IPS-20b (cell line): ENCODE measurements at regions not wholly inside any gene's neighbourhood (a gene's known extent, or its start where the extent isn't known, plus 50 kb on each side); places are given as distances from the start of the nearest gene placed in this dataset.

ENCODE experiments used
- H3K27ac ChIP-seq: one replicate; pipeline ENCODE4 v1.5.1; 2013; ENCODE audit warnings: low read length
- H3K27me3 ChIP-seq: 2 replicates; pipeline ENCODE4 v1.6.1; 2013; ENCODE audit warnings: mild to moderate bottlenecking, low read length, inconsistent platforms; ENCODE audit not compliant: insufficient read depth
- H3K36me3 ChIP-seq: 2 replicates; pipeline ENCODE4 v1.6.1; 2013; ENCODE audit warnings: low read depth, mild to moderate bottlenecking, inconsistent platforms, low read length, moderate library complexity; ENCODE audit not compliant: insufficient read depth
- H3K4me1 ChIP-seq: 2 replicates; pipeline ENCODE4 v1.6.1; 2013; ENCODE audit warnings: mild to moderate bottlenecking, control low read depth, inconsistent platforms, low read length, moderate library complexity; ENCODE audit not compliant: insufficient read depth
- H3K4me3 ChIP-seq: 2 replicates; pipeline ENCODE4 v1.5.1; 2013; ENCODE audit warnings: mild to moderate bottlenecking, low read length, inconsistent platforms
- H3K9ac ChIP-seq: 2 replicates; pipeline ENCODE4 v1.6.1; 2013; ENCODE audit warnings: low read depth, mild to moderate bottlenecking, inconsistent platforms, low read length, moderate library complexity
- H3K9me3 ChIP-seq: 2 replicates; pipeline ENCODE4 v1.6.1; 2013; ENCODE audit warnings: mild to moderate bottlenecking, low read depth, low read length, inconsistent platforms; ENCODE audit not compliant: insufficient read depth

DNA sequence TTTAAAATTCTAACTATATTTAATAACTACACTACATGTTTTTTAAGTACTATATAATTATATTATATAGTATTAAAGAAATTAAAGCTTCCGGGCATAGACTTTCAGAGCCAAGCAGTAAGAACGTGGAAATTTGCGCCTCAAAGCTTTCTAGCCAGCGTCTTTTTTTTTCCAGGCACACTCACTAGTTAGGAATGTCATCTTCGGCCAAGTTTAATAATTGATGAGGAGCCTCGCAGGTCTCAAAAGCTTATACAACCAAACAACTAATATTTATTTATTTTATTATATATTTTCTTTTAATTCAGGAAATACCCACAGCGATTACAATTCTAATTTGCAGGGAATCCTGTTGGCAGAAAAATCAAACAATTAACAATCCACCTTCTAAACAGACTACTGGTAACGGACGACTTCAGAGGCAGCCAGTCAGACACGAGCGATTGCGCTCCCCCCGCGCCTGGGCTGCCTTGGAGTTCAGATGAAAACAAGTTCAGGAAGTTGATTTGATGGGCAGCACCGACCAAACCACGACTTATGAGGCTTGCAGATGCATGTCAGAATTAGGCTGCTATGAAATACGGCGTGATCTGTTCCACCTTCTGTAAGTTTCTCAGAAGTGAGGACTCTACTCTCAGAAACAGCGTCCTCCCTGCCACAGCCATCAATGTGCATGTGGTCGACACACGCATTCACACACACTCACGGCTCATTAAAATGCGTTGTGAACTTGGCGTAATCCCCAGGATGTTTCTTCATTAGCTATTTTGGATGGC, 431.8 kb upstream of the MGMT start:
- no peak overlapping the region for H3K9ac ChIP-seq
- H3K36me3 ChIP-seq: no peaks in the 10 kb centered on the region
- H3K4me3 ChIP-seq: no peak overlapping the region
- no peaks in the 10 kb centered on the region for H3K27me3 ChIP-seq
- H3K27ac ChIP-seq: no peak overlapping the region
- H3K9me3 ChIP-seq: no peaks in the 10 kb centered on the region
- peaks cover 12% of the 10 kb centered on the region; the same call in 1 of the 2 replicates for H3K4me1 ChIP-seq

DNA sequence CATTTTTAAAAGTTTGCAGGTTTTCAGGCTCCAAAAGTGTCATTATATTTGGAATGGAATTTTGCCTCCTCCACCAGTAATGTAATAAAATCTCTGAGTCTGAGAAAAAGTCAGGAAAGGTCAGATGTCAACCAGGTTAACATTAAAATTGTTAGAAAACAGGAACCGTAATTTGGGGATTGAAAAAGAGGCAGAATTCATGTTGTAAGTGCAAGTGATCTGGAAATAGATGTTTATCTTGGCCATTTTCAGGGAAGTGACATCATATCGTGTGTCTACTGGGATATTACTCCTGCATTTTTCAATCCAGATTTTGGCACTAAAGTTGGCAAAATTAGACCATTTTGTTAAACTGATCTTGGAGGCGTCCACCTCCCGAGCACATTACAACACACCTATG, 428.5 kb upstream of the MGMT start:
- no peaks in the 10 kb centered on the region for H3K27me3 ChIP-seq
- no peaks in the 10 kb centered on the region for H3K36me3 ChIP-seq
- peaks cover 7% of the 10 kb centered on the region; the same call in 1 of the 2 replicates for H3K4me1 ChIP-seq
- H3K9me3 ChIP-seq: no peaks in the 10 kb centered on the region
- H3K4me3 ChIP-seq: no peak overlapping the region
- H3K27ac ChIP-seq: no peak overlapping the region
- no peak overlapping the region for H3K9ac ChIP-seq

DNA sequence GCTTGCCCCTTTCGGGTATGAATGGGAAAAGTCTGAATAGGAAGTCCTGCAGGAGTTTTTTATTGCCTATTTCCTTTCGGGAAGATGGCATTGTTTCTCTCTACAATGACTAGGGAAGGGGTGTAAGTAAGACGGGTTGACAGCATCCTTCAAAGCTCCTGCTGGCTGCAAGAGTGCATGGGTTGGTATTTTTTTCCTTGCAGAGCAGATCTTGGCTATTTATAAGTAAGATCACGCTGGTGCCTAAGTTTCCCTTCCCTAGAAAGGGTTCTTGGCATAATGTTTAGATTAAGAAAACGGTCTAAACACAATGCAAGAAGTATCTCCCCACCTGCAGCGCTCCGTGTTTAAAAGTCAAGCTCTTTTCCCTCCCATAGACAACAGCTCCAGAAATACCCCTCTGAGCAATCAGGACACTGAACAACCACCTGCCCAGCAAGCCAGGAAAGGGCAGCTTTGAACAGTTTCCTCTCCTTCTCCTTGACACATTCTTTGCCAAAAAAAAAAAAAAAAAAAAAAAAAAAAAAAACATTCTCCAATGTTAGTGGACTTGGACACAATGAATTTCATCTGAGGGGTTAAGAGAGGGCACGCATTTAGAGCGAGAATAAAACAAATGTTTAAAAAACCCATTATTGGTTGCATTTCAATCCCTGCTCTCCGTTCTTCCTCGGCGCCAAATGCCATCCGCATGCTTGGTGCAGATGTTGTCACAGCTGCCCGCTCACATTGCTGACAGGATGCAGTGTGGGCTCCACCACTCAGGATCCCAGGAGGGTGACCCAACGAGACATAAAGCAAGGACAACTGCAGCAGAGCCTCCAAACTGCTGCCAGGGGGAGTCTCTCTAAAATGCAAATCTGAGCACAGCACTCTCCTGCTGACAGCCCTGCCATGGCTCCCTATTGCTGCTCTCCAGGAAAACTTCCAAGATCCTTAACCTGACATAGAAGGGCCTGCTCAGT, 427.4 kb upstream of the MGMT start:
- Histone ChIP-seq H3K27ac (no peak overlapping the region), H3K9me3 (no peaks in the 10 kb centered on the region), H3K27me3 (no peaks in the 10 kb centered on the region), H3K4me3 (no peak overlapping the region), H3K36me3 (no peaks in the 10 kb centered on the region), H3K9ac (no peak overlapping the region), H3K4me1 (peaks cover 7% of the 10 kb centered on the region; the same call in 1 of the 2 replicates)

DNA sequence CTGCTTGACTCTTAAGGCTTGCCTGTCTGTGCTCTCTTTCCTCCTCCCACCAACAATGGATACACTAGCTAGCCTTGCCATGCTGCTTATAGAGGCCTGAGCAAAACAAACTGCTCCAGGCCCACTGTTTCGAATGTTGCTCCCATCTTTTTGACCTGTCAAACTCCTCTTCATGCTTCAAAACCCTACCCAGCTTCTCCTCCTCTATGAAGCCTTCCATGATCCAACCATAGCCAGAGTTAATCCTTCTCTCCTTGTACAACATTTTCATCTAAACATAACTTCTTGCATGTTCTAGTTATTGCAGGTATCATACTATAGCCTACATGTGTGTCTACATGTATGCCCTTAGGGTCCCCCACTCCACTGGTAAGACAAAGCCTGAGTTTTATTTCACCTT, 426.7 kb upstream of the MGMT start:
- Histone ChIP-seq H3K36me3 (no peaks in the 10 kb centered on the region), H3K9me3 (no peaks in the 10 kb centered on the region)

DNA sequence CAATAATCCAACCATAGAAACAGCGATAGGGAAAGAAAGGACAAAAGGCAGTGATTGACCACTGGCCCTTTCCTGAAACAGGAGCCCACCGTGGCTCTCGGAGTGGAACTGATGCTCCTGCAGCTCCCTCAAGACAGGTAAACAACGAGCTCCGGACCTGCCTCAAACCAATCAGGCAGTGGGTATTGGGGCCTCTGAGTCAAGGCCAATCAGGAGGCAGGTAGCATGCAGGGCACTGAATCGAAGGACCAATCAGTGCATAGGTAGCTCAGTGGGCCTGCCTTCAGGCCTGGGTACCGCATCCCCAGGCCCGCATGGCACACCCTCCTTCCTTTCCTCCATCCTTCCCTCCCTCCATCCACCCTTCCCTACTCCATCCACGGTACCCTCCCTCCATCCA, 425.1 kb upstream of the MGMT start:
- Histone ChIP-seq H3K27me3 (no peaks in the 10 kb centered on the region), H3K9ac (no peak overlapping the region), H3K9me3 (no peaks in the 10 kb centered on the region), H3K4me3 (no peak overlapping the region), H3K36me3 (no peaks in the 10 kb centered on the region), H3K27ac (no peak overlapping the region), H3K4me1 (peaks cover 7% of the 10 kb centered on the region; the same call in 1 of the 2 replicates)

More for the DNA sequence above, 426.7 kb upstream of the MGMT start:
- H3K4me3 ChIP-seq: no peak overlapping the region
- no peaks in the 10 kb centered on the region for H3K27me3 ChIP-seq
- H3K4me1 ChIP-seq: peaks cover 7% of the 10 kb centered on the region; the same call in 1 of the 2 replicates
- H3K9ac ChIP-seq: no peak overlapping the region
- H3K27ac ChIP-seq: no peak overlapping the region

DNA sequence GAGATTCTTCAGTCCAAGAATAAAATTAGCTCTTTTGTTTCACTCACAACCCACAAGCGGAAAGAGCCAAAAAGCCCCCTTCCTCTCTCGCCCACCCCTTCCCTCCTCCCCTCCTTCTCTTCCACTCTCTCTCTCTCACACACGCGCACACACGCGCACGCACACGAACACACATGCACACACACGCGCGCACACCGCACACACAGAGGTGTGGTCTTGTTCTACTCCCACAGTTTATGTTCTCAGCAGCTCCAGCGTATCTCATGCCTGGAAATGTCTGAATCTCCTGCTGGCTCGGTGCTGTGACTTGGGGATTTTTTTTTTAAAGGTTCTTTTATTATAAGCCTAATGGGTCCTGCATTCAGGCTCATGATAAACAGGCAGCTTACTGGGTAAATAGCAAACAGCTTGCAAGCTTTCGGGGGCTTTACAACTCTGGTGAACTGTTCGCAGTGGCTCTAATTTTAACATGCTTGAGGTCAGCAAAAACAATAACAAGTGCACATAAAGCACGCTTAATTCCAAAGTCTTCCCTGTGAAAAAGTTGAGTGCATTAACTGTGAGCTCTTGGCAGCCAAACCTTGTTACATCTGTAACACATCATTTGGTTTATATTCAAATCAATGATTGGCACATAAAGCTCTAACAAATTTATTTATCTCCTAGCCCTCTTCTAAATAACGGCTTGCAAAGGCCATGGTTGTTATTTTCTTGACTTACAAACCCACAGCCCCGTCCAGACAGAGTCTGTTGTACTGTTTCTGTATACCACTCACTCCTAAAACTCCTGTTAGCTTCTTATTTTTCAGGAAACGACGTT, 424.1 kb upstream of the MGMT start:
- no peaks in the 10 kb centered on the region for H3K9me3 ChIP-seq
- no peak overlapping the region for H3K27ac ChIP-seq
- no peak overlapping the region for H3K4me3 ChIP-seq
- H3K36me3 ChIP-seq: no peaks in the 10 kb centered on the region
- no peaks in the 10 kb centered on the region; the same call in 1 of the 2 replicates for H3K27me3 ChIP-seq
- no peak overlapping the region for H3K9ac ChIP-seq
- H3K4me1 ChIP-seq: peaks cover 7% of the 10 kb centered on the region; the same call in 1 of the 2 replicates

DNA sequence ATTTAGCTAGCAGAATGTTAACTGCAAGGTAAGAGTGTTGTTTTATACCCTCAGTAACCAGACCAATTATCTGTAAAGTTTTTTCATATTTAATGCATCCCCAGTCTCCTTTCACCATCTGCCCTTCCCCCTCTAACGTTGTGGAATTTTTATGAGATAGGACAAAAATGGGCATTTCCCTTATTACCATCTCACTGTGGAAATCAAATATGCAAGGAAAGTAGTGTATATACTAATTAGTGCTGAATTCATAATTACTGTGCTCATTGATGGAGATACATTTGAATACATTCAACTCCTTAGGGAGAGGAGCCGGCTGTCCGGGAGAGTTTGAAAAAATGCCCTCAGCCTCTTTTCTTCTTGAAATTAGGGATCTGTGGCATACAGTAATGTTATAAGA, 423.4 kb upstream of the MGMT start:
- Histone ChIP-seq H3K4me3 (no peak overlapping the region), H3K4me1 (peaks cover 7% of the 10 kb centered on the region; the same call in 1 of the 2 replicates), H3K9ac (no peak overlapping the region), H3K27ac (no peak overlapping the region), H3K27me3 (no peaks in the 10 kb centered on the region; the same call in 1 of the 2 replicates), H3K9me3 (no peaks in the 10 kb centered on the region), H3K36me3 (no peaks in the 10 kb centered on the region)

DNA sequence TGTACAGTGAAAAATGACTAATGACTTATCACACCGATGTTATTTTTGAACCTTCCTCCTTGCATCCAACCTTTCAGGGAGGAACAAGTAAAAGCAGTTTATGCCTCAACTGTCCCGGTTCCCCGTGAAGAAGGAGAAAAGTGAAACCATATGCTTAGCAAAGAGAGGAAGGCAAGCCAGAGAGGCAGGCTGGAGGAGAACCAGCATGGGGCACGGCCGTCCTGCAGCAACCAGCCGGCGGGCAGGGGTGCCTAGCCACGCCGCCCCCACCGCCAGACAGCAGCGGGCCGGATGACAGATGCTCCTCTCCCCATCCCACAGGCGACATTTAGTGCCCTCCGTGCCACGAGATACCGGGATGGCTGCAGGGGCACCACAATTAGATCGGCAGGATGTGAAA, 421.4 kb upstream of the MGMT start:
- H3K9me3 ChIP-seq: no peaks in the 10 kb centered on the region
- no peaks in the 10 kb centered on the region for H3K4me1 ChIP-seq
- H3K9ac ChIP-seq: no peak overlapping the region
- H3K27me3 ChIP-seq: no peaks in the 10 kb centered on the region; the same call in 1 of the 2 replicates
- H3K4me3 ChIP-seq: no peak overlapping the region
- H3K36me3 ChIP-seq: no peaks in the 10 kb centered on the region
- no peak overlapping the region for H3K27ac ChIP-seq

DNA sequence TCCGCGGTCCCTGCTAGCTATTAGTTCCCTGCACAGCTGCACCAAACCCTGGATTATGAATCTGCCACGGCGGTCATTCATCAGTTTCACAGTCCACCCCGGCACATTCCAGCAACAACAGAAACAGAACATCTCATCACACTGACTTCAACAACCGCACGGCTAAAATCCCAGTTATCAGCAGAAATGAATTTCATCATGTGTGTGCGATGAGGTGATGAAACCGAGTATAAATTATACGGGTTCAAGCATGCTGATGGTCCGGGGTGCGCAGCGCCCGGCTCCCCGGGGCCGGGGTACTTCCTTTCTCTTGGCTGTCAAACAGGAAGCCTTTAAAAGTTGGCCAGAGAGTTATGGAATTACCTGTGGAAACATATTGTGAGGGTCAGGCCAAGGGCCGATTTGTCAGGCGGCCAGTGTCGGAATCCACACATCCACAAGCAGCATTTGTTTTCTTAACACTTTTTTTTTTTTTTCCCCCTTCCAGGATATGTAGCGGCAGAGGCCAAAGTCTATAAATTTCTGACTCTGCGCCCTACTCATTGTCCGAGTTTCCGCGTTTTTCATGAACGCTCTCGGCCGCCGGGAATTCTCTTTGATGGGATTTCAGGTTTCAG, 420.9 kb upstream of the MGMT start:
- Histone ChIP-seq H3K36me3 (no peaks in the 10 kb centered on the region), H3K4me3 (no peak overlapping the region), H3K9me3 (no peaks in the 10 kb centered on the region), H3K4me1 (no peaks in the 10 kb centered on the region), H3K27me3 (no peaks in the 10 kb centered on the region; the same call in 1 of the 2 replicates), H3K27ac (no peak overlapping the region), H3K9ac (no peak overlapping the region)

DNA sequence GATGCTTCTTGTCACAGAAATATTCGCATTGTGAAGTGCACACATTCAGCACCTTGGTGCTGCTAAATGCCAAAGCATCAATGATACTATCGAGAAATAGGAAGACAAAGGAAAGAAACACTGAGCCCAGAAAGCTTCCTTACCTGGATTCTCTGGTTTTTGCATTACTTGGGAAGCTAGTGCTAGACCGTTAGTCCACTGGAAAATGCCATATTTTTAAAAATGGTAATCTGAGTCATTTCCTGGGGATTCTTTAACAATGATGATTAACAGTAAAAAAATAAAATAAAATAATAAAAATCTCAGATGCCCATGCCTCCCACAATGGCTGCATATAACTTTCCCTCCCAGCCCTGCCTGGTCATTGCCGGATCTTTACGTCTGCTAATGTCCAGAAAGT, 420.1 kb upstream of the MGMT start:
- Histone ChIP-seq H3K4me1 (no peaks in the 10 kb centered on the region), H3K9me3 (no peaks in the 10 kb centered on the region), H3K9ac (no peak overlapping the region), H3K27ac (no peak overlapping the region), H3K36me3 (no peaks in the 10 kb centered on the region), H3K27me3 (no peaks in the 10 kb centered on the region; the same call in 1 of the 2 replicates), H3K4me3 (no peak overlapping the region)

DNA sequence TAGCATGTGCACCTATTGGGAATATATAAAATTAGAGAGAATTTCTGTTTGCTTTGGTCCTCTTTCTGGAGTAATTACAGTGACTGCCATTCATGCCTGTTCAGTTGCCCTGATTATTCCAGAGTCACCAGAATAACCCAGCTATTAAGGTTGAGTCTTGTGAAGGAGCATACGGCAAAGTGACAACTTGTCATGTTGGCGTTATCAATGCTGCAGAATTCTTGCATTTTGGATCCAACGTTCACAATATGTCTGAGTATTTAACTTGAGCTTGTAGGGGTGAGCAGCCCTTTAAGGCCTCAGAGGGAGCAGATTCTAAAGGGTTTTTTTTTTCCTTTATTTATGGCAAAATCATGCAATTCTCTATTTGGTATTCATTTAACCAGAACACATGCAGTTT, 419.4 kb upstream of the MGMT start:
- H3K27me3 ChIP-seq: no peaks in the 10 kb centered on the region; the same call in 1 of the 2 replicates
- no peaks in the 10 kb centered on the region for H3K36me3 ChIP-seq
- no peaks in the 10 kb centered on the region for H3K4me1 ChIP-seq
- H3K9me3 ChIP-seq: no peaks in the 10 kb centered on the region
- no peak overlapping the region for H3K4me3 ChIP-seq
- H3K27ac ChIP-seq: no peak overlapping the region
- H3K9ac ChIP-seq: no peak overlapping the region
